ENCODE measurements at regions not wholly inside any gene's neighbourhood (a gene's known extent, or its start where the extent isn't known, plus 50 kb on each side); places are given as distances from the start of the nearest gene placed in this dataset.

DNA sequence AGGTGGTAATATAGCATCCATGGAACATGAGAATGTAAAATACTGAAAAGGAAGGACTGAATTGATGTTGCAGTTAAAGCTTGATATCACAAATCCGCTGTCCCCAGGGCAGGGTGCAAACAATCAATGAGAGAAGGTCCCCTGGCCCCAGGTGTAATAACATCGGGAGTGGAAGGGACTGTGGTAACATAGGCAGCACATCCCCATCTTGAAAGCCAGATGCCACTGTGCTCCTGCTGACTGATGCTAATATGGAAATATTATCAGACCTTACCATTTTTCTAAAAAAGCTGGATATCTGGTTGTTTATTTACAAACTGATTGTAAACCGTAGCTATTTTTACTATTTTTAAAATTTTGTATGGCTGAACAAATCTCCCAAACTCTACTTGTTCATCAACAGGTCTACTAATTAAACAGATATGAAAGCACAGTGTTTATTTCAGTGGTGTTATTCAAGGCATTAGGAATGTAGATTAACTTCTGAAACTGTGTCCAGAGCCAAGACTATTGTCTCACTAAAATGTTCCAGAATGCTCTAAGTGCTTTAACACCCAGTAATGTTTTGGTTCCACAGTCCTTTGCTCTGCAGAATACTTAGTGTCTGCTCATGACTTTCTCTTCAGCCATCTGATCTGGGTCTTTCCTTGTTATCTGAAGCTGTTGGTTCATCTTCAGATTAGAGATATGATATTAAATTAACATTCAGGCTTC, 386.0 kb upstream of the RARB start (continued):
- TF ChIP-seq, protein P1, sequence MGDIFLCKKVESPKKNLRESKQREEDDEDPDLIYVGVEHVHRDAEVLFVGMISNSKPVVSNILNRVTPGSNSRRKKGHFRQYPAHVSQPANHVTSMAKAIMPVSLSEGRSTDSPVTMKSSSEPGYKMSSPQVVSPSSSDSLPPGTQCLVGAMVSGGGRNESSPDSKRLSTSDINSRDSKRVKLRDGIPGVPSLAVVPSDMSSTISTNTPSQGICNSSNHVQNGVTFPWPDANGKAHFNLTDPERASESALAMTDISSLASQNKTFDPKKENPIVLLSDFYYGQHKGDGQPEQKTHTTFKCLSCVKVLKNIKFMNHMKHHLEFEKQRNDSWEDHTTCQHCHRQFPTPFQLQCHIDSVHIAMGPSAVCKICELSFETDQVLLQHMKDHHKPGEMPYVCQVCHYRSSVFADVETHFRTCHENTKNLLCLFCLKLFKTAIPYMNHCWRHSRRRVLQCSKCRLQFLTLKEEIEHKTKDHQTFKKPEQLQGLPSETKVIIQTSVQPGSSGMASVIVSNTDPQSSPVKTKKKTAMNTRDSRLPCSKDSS (IDR thresholded peaks at IDR 0.05; ENCODE audit: low read depth, partially characterized antibody): no peak
- TF ChIP-seq XRCC4 (IDR thresholded peaks at IDR 0.05; ENCODE audit: extremely low read depth, insufficient read depth, insufficient read length) (no peak), POLR2H (tag; IDR thresholded peaks at IDR 0.05; ENCODE audit: low read depth) (no peak), ZNF77 (CRISPR knock-in tag; IDR thresholded peaks at IDR 0.05) (no peak)
- TF ChIP-seq, protein P2, sequence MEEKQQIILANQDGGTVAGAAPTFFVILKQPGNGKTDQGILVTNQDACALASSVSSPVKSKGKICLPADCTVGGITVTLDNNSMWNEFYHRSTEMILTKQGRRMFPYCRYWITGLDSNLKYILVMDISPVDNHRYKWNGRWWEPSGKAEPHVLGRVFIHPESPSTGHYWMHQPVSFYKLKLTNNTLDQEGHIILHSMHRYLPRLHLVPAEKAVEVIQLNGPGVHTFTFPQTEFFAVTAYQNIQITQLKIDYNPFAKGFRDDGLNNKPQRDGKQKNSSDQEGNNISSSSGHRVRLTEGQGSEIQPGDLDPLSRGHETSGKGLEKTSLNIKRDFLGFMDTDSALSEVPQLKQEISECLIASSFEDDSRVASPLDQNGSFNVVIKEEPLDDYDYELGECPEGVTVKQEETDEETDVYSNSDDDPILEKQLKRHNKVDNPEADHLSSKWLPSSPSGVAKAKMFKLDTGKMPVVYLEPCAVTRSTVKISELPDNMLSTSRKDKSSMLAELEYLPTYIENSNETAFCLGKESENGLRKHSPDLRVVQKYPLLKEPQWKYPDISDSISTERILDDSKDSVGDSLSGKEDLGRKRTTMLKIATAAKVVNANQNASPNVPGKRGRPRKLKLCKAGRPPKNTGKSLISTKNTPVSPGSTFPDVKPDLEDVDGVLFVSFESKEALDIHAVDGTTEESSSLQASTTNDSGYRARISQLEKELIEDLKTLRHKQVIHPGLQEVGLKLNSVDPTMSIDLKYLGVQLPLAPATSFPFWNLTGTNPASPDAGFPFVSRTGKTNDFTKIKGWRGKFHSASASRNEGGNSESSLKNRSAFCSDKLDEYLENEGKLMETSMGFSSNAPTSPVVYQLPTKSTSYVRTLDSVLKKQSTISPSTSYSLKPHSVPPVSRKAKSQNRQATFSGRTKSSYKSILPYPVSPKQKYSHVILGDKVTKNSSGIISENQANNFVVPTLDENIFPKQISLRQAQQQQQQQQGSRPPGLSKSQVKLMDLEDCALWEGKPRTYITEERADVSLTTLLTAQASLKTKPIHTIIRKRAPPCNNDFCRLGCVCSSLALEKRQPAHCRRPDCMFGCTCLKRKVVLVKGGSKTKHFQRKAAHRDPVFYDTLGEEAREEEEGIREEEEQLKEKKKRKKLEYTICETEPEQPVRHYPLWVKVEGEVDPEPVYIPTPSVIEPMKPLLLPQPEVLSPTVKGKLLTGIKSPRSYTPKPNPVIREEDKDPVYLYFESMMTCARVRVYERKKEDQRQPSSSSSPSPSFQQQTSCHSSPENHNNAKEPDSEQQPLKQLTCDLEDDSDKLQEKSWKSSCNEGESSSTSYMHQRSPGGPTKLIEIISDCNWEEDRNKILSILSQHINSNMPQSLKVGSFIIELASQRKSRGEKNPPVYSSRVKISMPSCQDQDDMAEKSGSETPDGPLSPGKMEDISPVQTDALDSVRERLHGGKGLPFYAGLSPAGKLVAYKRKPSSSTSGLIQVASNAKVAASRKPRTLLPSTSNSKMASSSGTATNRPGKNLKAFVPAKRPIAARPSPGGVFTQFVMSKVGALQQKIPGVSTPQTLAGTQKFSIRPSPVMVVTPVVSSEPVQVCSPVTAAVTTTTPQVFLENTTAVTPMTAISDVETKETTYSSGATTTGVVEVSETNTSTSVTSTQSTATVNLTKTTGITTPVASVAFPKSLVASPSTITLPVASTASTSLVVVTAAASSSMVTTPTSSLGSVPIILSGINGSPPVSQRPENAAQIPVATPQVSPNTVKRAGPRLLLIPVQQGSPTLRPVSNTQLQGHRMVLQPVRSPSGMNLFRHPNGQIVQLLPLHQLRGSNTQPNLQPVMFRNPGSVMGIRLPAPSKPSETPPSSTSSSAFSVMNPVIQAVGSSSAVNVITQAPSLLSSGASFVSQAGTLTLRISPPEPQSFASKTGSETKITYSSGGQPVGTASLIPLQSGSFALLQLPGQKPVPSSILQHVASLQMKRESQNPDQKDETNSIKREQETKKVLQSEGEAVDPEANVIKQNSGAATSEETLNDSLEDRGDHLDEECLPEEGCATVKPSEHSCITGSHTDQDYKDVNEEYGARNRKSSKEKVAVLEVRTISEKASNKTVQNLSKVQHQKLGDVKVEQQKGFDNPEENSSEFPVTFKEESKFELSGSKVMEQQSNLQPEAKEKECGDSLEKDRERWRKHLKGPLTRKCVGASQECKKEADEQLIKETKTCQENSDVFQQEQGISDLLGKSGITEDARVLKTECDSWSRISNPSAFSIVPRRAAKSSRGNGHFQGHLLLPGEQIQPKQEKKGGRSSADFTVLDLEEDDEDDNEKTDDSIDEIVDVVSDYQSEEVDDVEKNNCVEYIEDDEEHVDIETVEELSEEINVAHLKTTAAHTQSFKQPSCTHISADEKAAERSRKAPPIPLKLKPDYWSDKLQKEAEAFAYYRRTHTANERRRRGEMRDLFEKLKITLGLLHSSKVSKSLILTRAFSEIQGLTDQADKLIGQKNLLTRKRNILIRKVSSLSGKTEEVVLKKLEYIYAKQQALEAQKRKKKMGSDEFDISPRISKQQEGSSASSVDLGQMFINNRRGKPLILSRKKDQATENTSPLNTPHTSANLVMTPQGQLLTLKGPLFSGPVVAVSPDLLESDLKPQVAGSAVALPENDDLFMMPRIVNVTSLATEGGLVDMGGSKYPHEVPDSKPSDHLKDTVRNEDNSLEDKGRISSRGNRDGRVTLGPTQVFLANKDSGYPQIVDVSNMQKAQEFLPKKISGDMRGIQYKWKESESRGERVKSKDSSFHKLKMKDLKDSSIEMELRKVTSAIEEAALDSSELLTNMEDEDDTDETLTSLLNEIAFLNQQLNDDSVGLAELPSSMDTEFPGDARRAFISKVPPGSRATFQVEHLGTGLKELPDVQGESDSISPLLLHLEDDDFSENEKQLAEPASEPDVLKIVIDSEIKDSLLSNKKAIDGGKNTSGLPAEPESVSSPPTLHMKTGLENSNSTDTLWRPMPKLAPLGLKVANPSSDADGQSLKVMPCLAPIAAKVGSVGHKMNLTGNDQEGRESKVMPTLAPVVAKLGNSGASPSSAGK (IDR thresholded peaks at IDR 0.05): no peak

All from K562 (cell line).